Prostate gland (tissue), 2 donors: ENCODE measurements at regions not wholly inside any gene's neighbourhood (a gene's known extent, or its start where the extent isn't known, plus 50 kb on each side); places are given as distances from the start of the nearest gene placed in this dataset.

Experiments used
- DNase-seq: peaks from one replicate; pipeline ENCODE4 v3.0.0-alpha.2; 2019; ENCODE audit warnings: low spot score
- H3K27ac ChIP-seq, 2 donors: fragments of 200-600 bp; sonication (generic); 2 replicates each; pipeline ENCODE4 v1.5.1; 2017 to 2019
- H3K27me3 ChIP-seq: fragments of 200-600 bp; sonication (generic); replicated peaks from 2 replicates; pipeline ENCODE4 v1.5.1; 2019; ENCODE audit not compliant: insufficient read depth
- H3K36me3 ChIP-seq, 2 donors: fragments of 200-600 bp; sonication (generic); 1 replicate in 1 of 2; 2 replicates in 1 of 2; pipeline versions ENCODE4 v1.5.1 to v1.8.1; 2017 to 2019
- H3K4me1 ChIP-seq: fragments of 200-600 bp; sonication (generic); replicated peaks from 2 replicates; pipeline ENCODE4 v1.5.1; 2019
- H3K4me3 ChIP-seq, 2 donors: fragments of 200-600 bp; sonication (generic); 2 replicates each; pipeline ENCODE4 v1.5.1; 2017 to 2019
- H3K9me3 ChIP-seq: fragments of 200-600 bp; sonication (generic); 2 replicates; pipeline ENCODE4 v1.5.1; 2017
- CTCF ChIP-seq, 4 experiments: fragments of 200-600 bp in 2 of 4; fragments of 450-650 bp in 2 of 4; sonication (generic) in 2 of 4; IDR thresholded peaks; 1 replicate in 3 of 4; 2 replicates in 1 of 4; pipeline ENCODE4 v1.5.1; 2016 to 2019; ENCODE audit warnings: antibody characterized with exemption in 4 of 4, mild to moderate bottlenecking in 2 of 4, moderate library complexity in 2 of 4
- POLR2A ChIP-seq: fragments of 450-650 bp; IDR thresholded peaks from one replicate; pipeline ENCODE4 v1.6.1; 2016; ENCODE audit warnings: antibody characterized with exemption, mild to moderate bottlenecking
- POLR2AphosphoS5 ChIP-seq: sonication (generic); formaldehyde crosslinking; IDR thresholded peaks from one replicate; pipeline ENCODE4 v1.6.1; 2017; ENCODE audit warnings: antibody characterized with exemption
- WGBS: methylation state at CpG from one replicate; pipeline ENCODE4 v1.1.5; 2018; 5-methylcytosine and 5-hydroxymethylcytosine counted together
- intact Hi-C: fragments of 100-400 bp; cut with DNase I; formaldehyde crosslinking; loops from one replicate; pipeline ENCODE4 v1.14.2; 2022

GRCh38 chrX:151476604-151477303, 79.7 kb downstream of the VMA21 start:
- 82% methylated on average over 1 of the region's 1 CpG for WGBS

GRCh38 chrX:151478058-151478457, 81.1 kb downstream of the VMA21 start:
- Histone ChIP-seq H3K27ac (no peak overlapping the region), H3K27me3 (no peaks in the 10 kb centered on the region), H3K9me3 (no peaks in the 10 kb centered on the region), H3K4me3 (no peak overlapping the region), H3K4me1 (no peaks in the 10 kb centered on the region), H3K36me3 (no peaks in the 10 kb centered on the region)
- intact Hi-C loops: no loop called here
- 47% methylated on average over 4 of the region's 4 CpGs for WGBS
- DNase-seq: no peak
- no peak for TF ChIP-seq POLR2A
- no peak for TF ChIP-seq CTCF (IDR thresholded peaks at IDR 0.05)
- TF ChIP-seq POLR2AphosphoS5: no peak

More at GRCh38 chrX:151476604-151477303, 79.7 kb downstream of the VMA21 start:
- DNase-seq: no peak
- Histone ChIP-seq H3K27me3 (no peaks in the 10 kb centered on the region), H3K9me3 (no peaks in the 10 kb centered on the region), H3K36me3 (no peaks in the 10 kb centered on the region), H3K4me3 (no peak overlapping the region), H3K4me1 (no peaks in the 10 kb centered on the region), H3K27ac (no peak overlapping the region)
- TF ChIP-seq POLR2AphosphoS5 (no peak), CTCF (IDR thresholded peaks at IDR 0.05) (no peak), POLR2A (no peak)
- intact Hi-C loops: no loop called here

GRCh38 chrX:151488677-151489076, 74.8 kb upstream of the PASD1 start:
- 50% methylated on average over 2 of the region's 2 CpGs for WGBS
- no peak overlapping the region for H3K27ac ChIP-seq
- H3K4me1 ChIP-seq: no peaks in the 10 kb centered on the region
- intact Hi-C loops: no loop called here
- no peaks in the 10 kb centered on the region for H3K27me3 ChIP-seq
- TF ChIP-seq POLR2AphosphoS5 (no peak), CTCF (IDR thresholded peaks at IDR 0.05) (peak in 1 of 4 experiments; percentile 19)
- H3K4me3 ChIP-seq: no peak overlapping the region
- no peaks in the 10 kb centered on the region for H3K36me3 ChIP-seq
- H3K9me3 ChIP-seq: no peaks in the 10 kb centered on the region
- no peak for DNase-seq

- no peaks in the 10 kb centered on the region for H3K9me3 ChIP-seq
- no peaks in the 10 kb centered on the region for H3K4me1 ChIP-seq
- intact Hi-C loops: no loop called here
- H3K27ac ChIP-seq: no peak overlapping the region
- no peak overlapping the region for H3K4me3 ChIP-seq
- no peaks in the 10 kb centered on the region for H3K36me3 ChIP-seq
- DNase-seq: no peak
- TF ChIP-seq POLR2A (no peak), POLR2AphosphoS5 (no peak), CTCF (IDR thresholded peaks at IDR 0.05) (no peak)
- H3K27me3 ChIP-seq: no peaks in the 10 kb centered on the region
- WGBS: 74% methylated on average over 2 of the region's 2 CpGs
These were observed 57.7 kb upstream of the PASD1 start for GRCh38 chrX:151505796-151506195.

- no peak for TF ChIP-seq POLR2AphosphoS5
- no peak for TF ChIP-seq CTCF (IDR thresholded peaks at IDR 0.05)
- no peak for TF ChIP-seq POLR2A
- WGBS: 14% methylated on average over 4 of the region's 4 CpGs
- H3K9me3 ChIP-seq: no peaks in the 10 kb centered on the region
These were observed 53.3 kb upstream of the PASD1 start for GRCh38 chrX:151510203-151510602.

More at GRCh38 chrX:151510203-151510602, 53.3 kb upstream of the PASD1 start:
- H3K36me3 ChIP-seq: no peaks in the 10 kb centered on the region
- intact Hi-C loops: no loop called here
- DNase-seq: no peak
- no peak overlapping the region for H3K27ac ChIP-seq
- no peaks in the 10 kb centered on the region for H3K4me1 ChIP-seq
- H3K4me3 ChIP-seq: no peak overlapping the region
- H3K27me3 ChIP-seq: no peaks in the 10 kb centered on the region
